SK-N-SH (cell line): ENCODE measurements at regions not wholly inside any gene's neighbourhood (a gene's known extent, or its start where the extent isn't known, plus 50 kb on each side); places are given as distances from the start of the nearest gene placed in this dataset.
A peak's percentile ranks its signal among the peaks of the same experiment; 100 is the strongest.

ENCODE experiments used
- CTCF ChIA-PET: fragments of 300-600, 350-600 bp; formaldehyde crosslinking; extraction: SDS; loops from one replicate; lab custom pipeline; 2021; lab: Yijun Ruan, JAX
- POLR2A ChIA-PET: fragments of 350-600 bp; sonication (Branson Sonifier 250); formaldehyde crosslinking; extraction: SDS; loops from one replicate; lab custom pipeline; 2020; ENCODE audit warnings: antibody characterized with exemption, inconsistent platforms; lab: Yijun Ruan, JAX
- DNase-seq: peaks from one replicate; pipeline ENCODE4 v3.0.0; 2012
- H2AFZ ChIP-seq: fragments of 200-600 bp; sonication (generic); 2 replicates; pipeline ENCODE4 v1.8.1; 2016; ENCODE audit warnings: antibody characterized with exemption, mild to moderate bottlenecking, low read depth
- H3F3A ChIP-seq: fragments of 200-600 bp; sonication (generic); replicated peaks from 2 replicates; pipeline ENCODE3; 2016; ENCODE audit warnings: antibody characterized with exemption, mild to moderate bottlenecking; ENCODE audit not compliant: insufficient read depth
- H3K27ac ChIP-seq, 2 experiments: fragments of 200-500 bp in 1 of 2; fragments of 200-600 bp in 1 of 2; sonication (Bioruptor generic) in 1 of 2; sonication (generic), shearing (Covaris generic) in 1 of 2; 2 replicates each; pipeline versions ENCODE4 v1.5.1 to v1.6.1; 2014 to 2016; ENCODE audit warnings: low read depth in 2 of 2, inconsistent platforms in 1 of 2, low read length in 1 of 2, mild to moderate bottlenecking in 1 of 2, mixed read lengths in 1 of 2
- H3K27me3 ChIP-seq: fragments of 200-600 bp; sonication (generic), shearing (Covaris generic); 2 replicates; pipeline ENCODE4 v1.6.1; 2016; ENCODE audit warnings: mixed run types; ENCODE audit not compliant: insufficient read depth
- H3K36me3 ChIP-seq, 2 experiments: fragments of 200-500 bp in 1 of 2; fragments of 200-600 bp in 1 of 2; sonication (Bioruptor generic) in 1 of 2; sonication (generic) in 1 of 2; replicated peaks in 1 of 2; 2 replicates each; pipeline versions ENCODE3 to v1.5.1; 2014 to 2016; ENCODE audit warnings: low read length in 1 of 2, mild to moderate bottlenecking in 1 of 2; ENCODE audit not compliant: insufficient read depth in 2 of 2, control insufficient read depth in 1 of 2
- H3K4me1 ChIP-seq, 2 experiments: fragments of 200-500 bp in 1 of 2; fragments of 200-600 bp in 1 of 2; sonication (Bioruptor generic) in 1 of 2; sonication (generic), shearing (Covaris generic) in 1 of 2; 2 replicates each; pipeline versions ENCODE4 v1.5.1 to v1.6.1; 2014 to 2016; ENCODE audit warnings: low read depth in 1 of 2, low read length in 1 of 2, mixed run types in 1 of 2; ENCODE audit not compliant: insufficient read depth in 2 of 2, control insufficient read depth in 1 of 2
- H3K4me2 ChIP-seq: fragments of 200-600 bp; sonication (generic), shearing (Covaris generic); 2 replicates; pipeline ENCODE4 v1.6.1; 2017; ENCODE audit warnings: mixed run types
- H3K4me3 ChIP-seq, 2 experiments: fragments of 200-500 bp in 1 of 2; fragments of 200-600 bp in 1 of 2; sonication (Bioruptor generic) in 1 of 2; sonication (generic), shearing (Covaris generic) in 1 of 2; 2 replicates each; pipeline versions ENCODE4 v1.5.1 to v1.8.1; 2014 to 2016; ENCODE audit warnings: low read depth in 2 of 2, inconsistent platforms in 1 of 2, low read length in 1 of 2, mild to moderate bottlenecking in 1 of 2, mixed read lengths in 1 of 2, moderate library complexity in 1 of 2
- H3K79me2 ChIP-seq: fragments of 200-600 bp; sonication (generic); 2 replicates; pipeline ENCODE4 v1.8.1; 2017; ENCODE audit warnings: mild to moderate bottlenecking; ENCODE audit not compliant: insufficient read depth
- H3K9ac ChIP-seq: fragments of 200-600 bp; sonication (generic); 2 replicates; pipeline ENCODE4 v1.6.1; 2017; ENCODE audit warnings: mixed run types
- H3K9me2 ChIP-seq: fragments of 200-600 bp; sonication (generic); 2 replicates; pipeline ENCODE4 v1.6.1; 2017; ENCODE audit warnings: mixed run types
- H3K9me3 ChIP-seq: fragments of 200-600 bp; sonication (generic); 2 replicates; pipeline ENCODE4 v1.6.1; 2017; ENCODE audit warnings: mixed run types, mild to moderate bottlenecking, moderate library complexity
- H4K20me1 ChIP-seq: fragments of 200-600 bp; sonication (generic); 2 replicates; pipeline ENCODE4 v1.6.1; 2017; ENCODE audit warnings: mild to moderate bottlenecking, mixed run types; ENCODE audit not compliant: insufficient read depth
- EP300 ChIP-seq, 2 experiments: IDR thresholded peaks; 2 replicates each; pipeline versions ENCODE4 v1.4.0 to v1.6.1; 2012; ENCODE audit warnings: borderline replicate concordance in 1 of 2, low read depth in 1 of 2, low read length in 1 of 2
- EZH2phosphoT487 ChIP-seq: fragments of 200-600 bp; sonication (generic); IDR thresholded peaks from 2 replicates; pipeline ENCODE4 v1.6.1; 2017; ENCODE audit warnings: low read depth, mixed run types, mild to moderate bottlenecking, antibody characterized with exemption, moderate library complexity, borderline replicate concordance
- FOSL2 ChIP-seq: IDR thresholded peaks from 2 replicates; pipeline ENCODE4 v1.4.0; 2012; ENCODE audit warnings: low read depth, mild to moderate bottlenecking, moderate library complexity, borderline replicate concordance
- JUND ChIP-seq: IDR thresholded peaks from 2 replicates; pipeline ENCODE4 v1.4.0; 2012
- MXI1 ChIP-seq: IDR thresholded peaks from 2 replicates; pipeline ENCODE4 v1.6.1; 2012; ENCODE audit warnings: mild to moderate bottlenecking, low read depth, low read length, improper control_type of control experiment
- POLR2AphosphoS5 ChIP-seq: IDR thresholded peaks from 2 replicates; pipeline ENCODE4 v1.6.1; 2012; ENCODE audit warnings: low read depth, low read length
- RAD21 ChIP-seq: IDR thresholded peaks from 2 replicates; pipeline ENCODE4 v1.6.1; 2012; ENCODE audit warnings: mild to moderate bottlenecking, low read length
- RCOR1 ChIP-seq: fragments of 150-350 bp; IDR thresholded peaks from 2 replicates; pipeline ENCODE4 v1.6.1; 2017; ENCODE audit warnings: antibody characterized with exemption, low read length
- RFX5 ChIP-seq: IDR thresholded peaks from 2 replicates; pipeline ENCODE4 v1.6.1; 2012; ENCODE audit warnings: mild to moderate bottlenecking, improper control_type of control experiment, low read length
- SIN3A ChIP-seq: IDR thresholded peaks from 2 replicates; pipeline ENCODE4 v1.6.1; 2012; ENCODE audit warnings: low read depth, mild to moderate bottlenecking, low read length, moderate library complexity, borderline replicate concordance
- TEAD4 ChIP-seq: IDR thresholded peaks from 2 replicates; pipeline ENCODE4 v1.4.0; 2012; ENCODE audit warnings: mild to moderate bottlenecking, borderline replicate concordance; ENCODE audit not compliant: insufficient read depth
- YY1 ChIP-seq: IDR thresholded peaks from 2 replicates; pipeline ENCODE4 v1.4.0; 2012; ENCODE audit warnings: low read depth, mild to moderate bottlenecking
- WGBS: methylation state at CpG from one replicate; pipeline ENCODE4 v1.1.6; 2017; ENCODE audit warnings: low lambda C conversion rate; 5-methylcytosine and 5-hydroxymethylcytosine counted together
- TF ChIP-seq, protein P1 (sequence below): IDR thresholded peaks from 2 replicates; pipeline ENCODE4 v1.4.0; 2012; ENCODE audit warnings: low read depth, borderline replicate concordance
- TF ChIP-seq, protein P2 (sequence below): fragments of 200-600 bp; sonication (generic); IDR thresholded peaks from 2 replicates; pipeline ENCODE4 v1.6.1; 2017; ENCODE audit warnings: antibody characterized with exemption, mild to moderate bottlenecking, moderate library complexity

DNA sequence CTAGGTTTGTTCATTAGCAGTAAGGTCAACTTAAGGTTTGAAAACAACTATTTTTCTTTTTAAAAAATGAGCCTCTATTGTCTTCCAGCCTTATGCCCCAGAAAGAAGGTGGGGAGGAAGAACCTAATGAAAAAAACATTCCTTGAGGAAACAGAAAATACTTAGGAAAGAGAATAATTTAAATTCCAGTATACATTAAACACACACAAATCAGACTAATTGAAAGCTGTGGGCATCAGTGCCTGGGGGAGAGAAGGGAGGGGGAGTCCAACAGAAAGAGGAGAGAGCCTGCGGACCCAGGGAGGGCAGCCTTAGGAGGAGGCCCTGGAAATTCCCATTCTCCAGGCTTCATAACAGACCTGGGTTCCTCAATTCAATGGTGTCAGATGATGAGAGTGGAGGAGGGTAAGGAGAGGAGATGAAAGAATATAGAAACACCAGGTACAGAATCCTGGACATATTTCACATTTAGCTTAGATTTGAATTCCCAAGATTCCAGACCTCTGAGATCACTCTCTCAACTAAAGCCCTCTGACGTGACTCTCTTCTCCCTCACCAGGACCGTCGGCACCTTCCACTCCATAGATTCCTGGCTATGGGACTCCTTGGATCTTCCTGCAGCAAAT lies 320.5 kb upstream of the UMPS start:
- peak overlapping the region; percentile 6 to 34; a peak in 1 of 4 replicates for H3K27ac ChIP-seq
- 43% methylated on average over 4 of the region's 4 CpGs for WGBS

DNA sequence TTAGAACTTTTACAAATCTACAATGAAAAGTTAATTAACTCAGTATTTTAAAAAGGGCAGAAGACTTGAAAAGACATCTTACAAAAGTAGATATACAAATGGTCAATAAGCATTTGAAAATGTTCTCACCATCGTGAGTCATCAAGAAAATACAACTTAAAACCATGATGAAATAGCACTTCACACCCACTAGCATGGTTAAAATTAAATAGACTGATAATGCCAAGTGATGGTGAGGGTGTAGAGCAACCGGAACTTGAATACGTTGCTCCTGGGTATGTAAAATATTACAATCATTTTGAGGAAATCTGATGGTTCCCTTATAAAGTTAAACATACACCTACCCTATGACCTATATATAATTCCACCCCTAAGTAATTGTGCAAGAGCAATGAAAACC lies 319.8 kb upstream of the UMPS start:
- H3F3A ChIP-seq: peaks cover 4% of the 10 kb centered on the region
- H3K4me3 ChIP-seq: no peak overlapping the region
- peaks cover 13 to 21% of the 10 kb centered on the region in 2 experiments for H3K36me3 ChIP-seq
- no peaks in the 10 kb centered on the region for H3K9me3 ChIP-seq
- ChIA-PET POLR2A (no interaction called here), CTCF (no interaction called here)
- H3K9ac ChIP-seq: no peak overlapping the region
- H3K27ac ChIP-seq: no peak overlapping the region
- peaks cover 13 to 21% of the 10 kb centered on the region in 2 experiments; a peak in 3 of 4 replicates for H3K4me1 ChIP-seq
- H3K27me3 ChIP-seq: no peaks in the 10 kb centered on the region
- DNase-seq: no peak
- H3K9me2 ChIP-seq: no peaks in the 10 kb centered on the region
- no peaks in the 10 kb centered on the region for H4K20me1 ChIP-seq
- H2AFZ ChIP-seq: no peak overlapping the region
- WGBS: 93% methylated on average over 3 of the region's 3 CpGs
- no peaks in the 10 kb centered on the region for H3K79me2 ChIP-seq
- no peak overlapping the region for H3K4me2 ChIP-seq
- TF ChIP-seq RAD21: no peak
- TF ChIP-seq YY1: no peak
- TF ChIP-seq POLR2AphosphoS5: no peak
- TF ChIP-seq, protein P1, sequence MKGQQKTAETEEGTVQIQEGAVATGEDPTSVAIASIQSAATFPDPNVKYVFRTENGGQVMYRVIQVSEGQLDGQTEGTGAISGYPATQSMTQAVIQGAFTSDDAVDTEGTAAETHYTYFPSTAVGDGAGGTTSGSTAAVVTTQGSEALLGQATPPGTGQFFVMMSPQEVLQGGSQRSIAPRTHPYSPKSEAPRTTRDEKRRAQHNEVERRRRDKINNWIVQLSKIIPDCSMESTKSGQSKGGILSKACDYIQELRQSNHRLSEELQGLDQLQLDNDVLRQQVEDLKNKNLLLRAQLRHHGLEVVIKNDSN: no peak
- no peak for TF ChIP-seq EZH2phosphoT487
- TF ChIP-seq, protein P2, sequence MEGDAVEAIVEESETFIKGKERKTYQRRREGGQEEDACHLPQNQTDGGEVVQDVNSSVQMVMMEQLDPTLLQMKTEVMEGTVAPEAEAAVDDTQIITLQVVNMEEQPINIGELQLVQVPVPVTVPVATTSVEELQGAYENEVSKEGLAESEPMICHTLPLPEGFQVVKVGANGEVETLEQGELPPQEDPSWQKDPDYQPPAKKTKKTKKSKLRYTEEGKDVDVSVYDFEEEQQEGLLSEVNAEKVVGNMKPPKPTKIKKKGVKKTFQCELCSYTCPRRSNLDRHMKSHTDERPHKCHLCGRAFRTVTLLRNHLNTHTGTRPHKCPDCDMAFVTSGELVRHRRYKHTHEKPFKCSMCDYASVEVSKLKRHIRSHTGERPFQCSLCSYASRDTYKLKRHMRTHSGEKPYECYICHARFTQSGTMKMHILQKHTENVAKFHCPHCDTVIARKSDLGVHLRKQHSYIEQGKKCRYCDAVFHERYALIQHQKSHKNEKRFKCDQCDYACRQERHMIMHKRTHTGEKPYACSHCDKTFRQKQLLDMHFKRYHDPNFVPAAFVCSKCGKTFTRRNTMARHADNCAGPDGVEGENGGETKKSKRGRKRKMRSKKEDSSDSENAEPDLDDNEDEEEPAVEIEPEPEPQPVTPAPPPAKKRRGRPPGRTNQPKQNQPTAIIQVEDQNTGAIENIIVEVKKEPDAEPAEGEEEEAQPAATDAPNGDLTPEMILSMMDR: no peak
- TF ChIP-seq EP300 (IDR thresholded peaks at IDR 0.05; ENCODE audit: borderline replicate concordance in 1 of 2, low read depth in 1 of 2, low read length in 1 of 2): no peak
- TF ChIP-seq RCOR1: no peak
- TF ChIP-seq MXI1: no peak
- TF ChIP-seq TEAD4: no peak
- TF ChIP-seq RFX5: no peak

More for the DNA sequence above, 320.5 kb upstream of the UMPS start:
- DNase-seq: no peak
- Histone ChIP-seq H3F3A (peaks cover 4% of the 10 kb centered on the region), H3K4me1 (peaks cover 13 to 15% of the 10 kb centered on the region in 2 experiments; a peak in 3 of 4 replicates), H3K9me3 (no peaks in the 10 kb centered on the region), H3K9me2 (no peaks in the 10 kb centered on the region), H3K27me3 (no peaks in the 10 kb centered on the region), H3K4me3 (no peak overlapping the region), H3K4me2 (peak overlapping the region; percentile 43; the same call in 1 of the 2 replicates), H3K79me2 (no peaks in the 10 kb centered on the region), H3K9ac (no peak overlapping the region), H3K36me3 (peaks cover 8 to 24% of the 10 kb centered on the region in 2 experiments), H2AFZ (no peak overlapping the region), H4K20me1 (no peaks in the 10 kb centered on the region)
- no peak for TF ChIP-seq SIN3A
- 0 out of 2 replicates have a peak, but pooled peaks have one; percentile 22 for TF ChIP-seq FOSL2
- TF ChIP-seq JUND: 0 out of 2 replicates have a peak, but pooled peaks have one; percentile 7
- ChIA-PET POLR2A (no interaction called here), CTCF (interaction anchor here (1.3 kb wide), 1 partner anchor 29 kb away, joined by 3 read pairs; no protein-coding TSS in a partner anchor)
